Epithelial cell of proximal tubule (primary cell): ENCODE measurements at regions not wholly inside any gene's neighbourhood (a gene's known extent, or its start where the extent isn't known, plus 50 kb on each side); places are given as distances from the start of the nearest gene placed in this dataset.
"Not testable (repeated sequence)": the region's sequence is repeated elsewhere in the genome, so short reads cannot be mapped to it uniquely, and the experiment has no call there.

ENCODE experiments used
- DNase-seq: peaks from one replicate; pipeline ENCODE4 v3.0.0-alpha.2; 2011; ENCODE audit warnings: low read depth
- H3K4me3 ChIP-seq: 2 replicates; pipeline ENCODE4 v1.5.1; 2011; ENCODE audit warnings: low read depth, mild to moderate bottlenecking, low read length
- CTCF ChIP-seq: conservative IDR thresholded peaks from 2 replicates; pipeline ENCODE4 v1.5.1; 2012; ENCODE audit warnings: low read depth, mild to moderate bottlenecking, low read length

- no peak overlapping the region for H3K4me3 ChIP-seq
- DNase-seq, result no peak
- no peak for TF ChIP-seq CTCF
Observed at GRCh38 chr2:118584062-118584749, 263.2 kb downstream of the EN1 start.

GRCh38 chr2:118582058-118582457 is 265.4 kb downstream of the EN1 start:
- no peak for TF ChIP-seq CTCF
- no peak for DNase-seq
- H3K4me3 ChIP-seq, result no peak overlapping the region

GRCh38 chr2:118580651-118581050 is 266.8 kb downstream of the EN1 start:
- TF ChIP-seq CTCF, result no peak
- DNase-seq, result no peak

GRCh38 chr2:118580107-118580506 is 267.3 kb downstream of the EN1 start:
- no peak overlapping the region for H3K4me3 ChIP-seq
- no peak for DNase-seq
- TF ChIP-seq CTCF, result no peak

More at GRCh38 chr2:118580651-118581050, 266.8 kb downstream of the EN1 start:
- no peak overlapping the region for H3K4me3 ChIP-seq

GRCh38 chr2:118577202-118577601 is 270.2 kb downstream of the EN1 start:
- TF ChIP-seq CTCF, result no peak
- DNase-seq, result no peak
- no peak overlapping the region for H3K4me3 ChIP-seq

- no peak for TF ChIP-seq CTCF
- no peak overlapping the region for H3K4me3 ChIP-seq
- DNase-seq, result no peak
Observed at GRCh38 chr2:118576109-118576855, 271.2 kb downstream of the EN1 start.

GRCh38 chr2:118572380-118572779 is 275.1 kb downstream of the EN1 start:
- DNase-seq, H3K4me3 ChIP-seq: not testable (repeated sequence)
